ENCODE measurements at regions not wholly inside any gene's neighbourhood (a gene's known extent, or its start where the extent isn't known, plus 50 kb on each side); places are given as distances from the start of the nearest gene placed in this dataset.

DNA sequence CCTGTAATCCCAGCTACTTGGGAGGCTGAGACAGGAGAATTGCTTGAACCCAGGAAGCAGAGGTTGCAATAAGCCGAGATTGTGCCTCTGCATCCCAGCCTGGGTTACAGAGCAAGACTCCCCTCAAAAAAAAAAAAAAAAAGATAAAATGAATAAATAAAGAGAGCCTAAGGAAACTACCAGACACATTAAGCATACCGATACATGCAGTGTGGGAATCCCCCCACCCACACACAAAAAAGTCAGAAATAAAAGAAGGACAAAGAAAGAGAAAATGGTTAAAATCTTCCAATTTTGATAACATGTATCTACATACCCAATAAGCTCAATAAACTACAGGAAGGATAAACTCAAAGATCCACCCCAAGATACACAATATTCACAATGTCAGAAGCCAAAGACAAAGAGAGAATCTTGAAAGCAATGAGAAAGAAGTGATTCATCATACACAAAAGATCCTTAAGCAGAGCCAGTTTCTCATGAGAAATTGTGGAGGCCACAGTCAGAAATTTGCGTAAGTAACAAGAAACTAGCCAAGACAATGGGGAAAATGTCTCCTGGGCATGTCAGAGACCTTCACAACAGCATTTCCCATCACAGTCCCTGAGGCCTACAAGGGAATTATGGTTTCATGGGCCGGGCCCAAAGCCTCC is 1197.0 kb downstream of the AMY1C start:
- intact Hi-C loops (cut with DNase I; ENCODE audit: low total_unique reads) = no loop called here
- TF ChIP-seq, protein P1, sequence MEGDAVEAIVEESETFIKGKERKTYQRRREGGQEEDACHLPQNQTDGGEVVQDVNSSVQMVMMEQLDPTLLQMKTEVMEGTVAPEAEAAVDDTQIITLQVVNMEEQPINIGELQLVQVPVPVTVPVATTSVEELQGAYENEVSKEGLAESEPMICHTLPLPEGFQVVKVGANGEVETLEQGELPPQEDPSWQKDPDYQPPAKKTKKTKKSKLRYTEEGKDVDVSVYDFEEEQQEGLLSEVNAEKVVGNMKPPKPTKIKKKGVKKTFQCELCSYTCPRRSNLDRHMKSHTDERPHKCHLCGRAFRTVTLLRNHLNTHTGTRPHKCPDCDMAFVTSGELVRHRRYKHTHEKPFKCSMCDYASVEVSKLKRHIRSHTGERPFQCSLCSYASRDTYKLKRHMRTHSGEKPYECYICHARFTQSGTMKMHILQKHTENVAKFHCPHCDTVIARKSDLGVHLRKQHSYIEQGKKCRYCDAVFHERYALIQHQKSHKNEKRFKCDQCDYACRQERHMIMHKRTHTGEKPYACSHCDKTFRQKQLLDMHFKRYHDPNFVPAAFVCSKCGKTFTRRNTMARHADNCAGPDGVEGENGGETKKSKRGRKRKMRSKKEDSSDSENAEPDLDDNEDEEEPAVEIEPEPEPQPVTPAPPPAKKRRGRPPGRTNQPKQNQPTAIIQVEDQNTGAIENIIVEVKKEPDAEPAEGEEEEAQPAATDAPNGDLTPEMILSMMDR (IDR thresholded peaks at IDR 0.05) = no peak
- no peak for TF ChIP-seq POLR2A (IDR thresholded peaks at IDR 0.05)
- 70 to 74% methylated on average over 4 of the region's 4 CpGs for WGBS, 2 donors
- H3K4me3 ChIP-seq (ENCODE audit: low read depth, poor library complexity, severe bottlenecking) = no peak overlapping the region
- no peak for DNase-seq (ENCODE audit: low spot score in 2 of 2)

DNA sequence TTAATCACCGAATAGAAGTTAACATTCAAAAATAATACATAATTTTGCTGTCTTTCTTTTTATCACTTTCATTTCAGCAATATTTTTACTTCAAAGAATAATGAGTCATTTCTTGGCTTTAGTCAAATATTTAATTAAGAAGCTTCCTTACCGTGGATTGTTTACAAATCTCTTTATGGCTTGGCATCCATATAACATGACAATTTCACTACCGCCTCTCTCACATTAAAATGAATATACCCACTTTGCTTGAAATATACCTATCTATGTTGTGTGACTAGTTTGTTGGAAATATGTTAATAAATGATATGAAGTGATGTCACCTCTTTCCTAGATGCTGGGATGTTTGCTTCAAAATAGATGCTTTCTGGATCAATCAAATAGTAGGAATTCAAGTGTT is 1203.9 kb downstream of the AMY1C start:
- H3K4me3 ChIP-seq (ENCODE audit: low read depth, poor library complexity, severe bottlenecking) = no peak overlapping the region
- intact Hi-C loops (cut with DNase I; ENCODE audit: low total_unique reads) = no loop called here
- no peak for TF ChIP-seq POLR2A (IDR thresholded peaks at IDR 0.05)
- TF ChIP-seq, protein P1 (IDR thresholded peaks at IDR 0.05) = no peak
- no peak for DNase-seq (ENCODE audit: low spot score in 2 of 2)
- 38 to 41% methylated on average over 3 of the region's 3 CpGs for WGBS, 2 donors

DNA sequence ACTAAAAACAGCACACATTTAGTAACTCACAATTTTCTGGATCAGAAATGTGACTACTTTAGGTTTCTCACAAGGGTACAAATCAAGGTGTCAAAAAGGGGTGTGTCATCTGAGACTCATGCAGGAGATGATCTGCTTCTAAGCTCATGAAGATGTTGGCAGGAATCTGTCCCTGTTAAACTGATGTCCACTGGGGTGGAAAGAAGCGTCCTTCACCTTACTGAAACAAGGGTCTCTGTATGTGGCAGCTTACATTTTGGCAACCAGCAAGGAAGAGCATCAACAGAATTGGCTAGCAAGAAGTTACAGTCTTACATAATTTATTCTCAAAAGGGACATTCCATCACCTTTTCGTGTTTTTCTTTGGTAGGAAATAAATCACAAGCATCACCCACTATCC is 1223.8 kb downstream of the AMY1C start:
- WGBS, 2 donors = 50 to 62% methylated on average over 2 of the region's 2 CpGs
- DNase-seq (ENCODE audit: low spot score in 2 of 2) = no peak
- intact Hi-C loops (cut with DNase I; ENCODE audit: low total_unique reads) = no loop called here

DNA sequence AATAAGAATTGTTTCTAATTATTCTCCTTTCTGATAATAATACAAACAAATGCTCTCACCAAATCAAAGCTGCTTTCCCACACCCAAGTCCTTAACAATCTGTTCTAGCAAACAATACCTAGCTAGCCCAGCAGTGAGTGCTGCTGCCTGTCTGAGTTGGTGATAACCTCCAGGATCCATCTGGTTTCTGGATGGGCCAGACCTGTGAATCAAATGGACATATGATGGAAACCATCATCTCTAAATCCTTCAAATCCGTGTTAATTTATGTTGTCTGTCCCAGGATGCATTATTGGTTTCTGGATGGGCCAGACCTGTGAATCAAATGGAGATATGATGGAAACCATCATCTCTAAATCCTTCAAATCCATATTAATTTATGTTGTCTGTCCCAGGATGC is 1230.0 kb downstream of the AMY1C start:
- no peak overlapping the region for H3K4me3 ChIP-seq (ENCODE audit: low read depth, poor library complexity, severe bottlenecking)
- 54 to 55% methylated on average over 1 of the region's 1 CpG for WGBS, 2 donors
- no peak for DNase-seq (ENCODE audit: low spot score in 2 of 2)
- intact Hi-C loops (cut with DNase I; ENCODE audit: low total_unique reads) = no loop called here
- TF ChIP-seq, protein P1 (IDR thresholded peaks at IDR 0.05) = no peak
- no peak for TF ChIP-seq POLR2A (IDR thresholded peaks at IDR 0.05)

More for the DNA sequence above, 1223.8 kb downstream of the AMY1C start:
- TF ChIP-seq, protein P1 (IDR thresholded peaks at IDR 0.05) = no peak
- TF ChIP-seq POLR2A (IDR thresholded peaks at IDR 0.05) = no peak
- H3K4me3 ChIP-seq (ENCODE audit: low read depth, poor library complexity, severe bottlenecking) = no peak overlapping the region

DNA sequence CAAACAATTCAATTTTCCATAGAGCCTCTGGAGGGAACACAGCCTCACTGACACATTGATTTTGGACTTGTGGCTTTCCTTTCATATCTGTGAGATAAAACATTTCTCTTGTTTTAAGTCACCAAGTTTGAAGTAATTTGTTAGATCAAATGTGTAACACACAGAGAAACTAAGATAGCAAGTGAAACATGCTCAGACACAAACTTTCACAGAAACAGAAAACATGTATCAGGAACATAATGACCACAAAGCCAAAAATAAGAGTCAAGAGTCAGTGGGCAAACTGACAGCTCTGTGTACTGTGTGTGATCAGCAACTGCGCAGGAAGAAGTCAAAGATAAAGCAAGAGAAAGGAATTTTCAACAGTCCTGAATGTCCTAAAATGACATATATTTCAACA is 1237.5 kb downstream of the AMY1C start:
- DNase-seq (ENCODE audit: low spot score in 2 of 2) = no peak
- WGBS, 2 donors = 73 to 83% methylated on average over 1 of the region's 1 CpG
- no peak overlapping the region for H3K4me3 ChIP-seq (ENCODE audit: low read depth, poor library complexity, severe bottlenecking)
- intact Hi-C loops (cut with DNase I; ENCODE audit: low total_unique reads) = no loop called here
- no peak for TF ChIP-seq POLR2A (IDR thresholded peaks at IDR 0.05)
- TF ChIP-seq, protein P1 (IDR thresholded peaks at IDR 0.05) = no peak

DNA sequence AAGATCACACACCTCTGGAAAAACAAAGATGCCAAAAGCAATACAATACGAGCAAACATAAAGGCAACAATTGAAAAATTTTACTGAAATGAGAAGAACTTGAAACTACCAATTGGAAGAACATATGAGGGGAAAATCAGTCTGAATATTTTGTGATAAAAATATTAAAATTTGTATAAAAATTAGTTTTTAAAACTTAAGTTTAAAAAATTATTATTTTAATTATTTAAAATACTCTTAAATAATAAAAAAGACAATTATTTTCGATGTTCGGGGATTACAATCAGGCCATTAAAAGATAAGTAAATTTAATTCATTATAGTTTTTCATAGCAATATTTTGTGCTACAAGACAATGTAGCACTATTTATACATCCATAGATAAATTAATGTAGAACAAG is 1239.3 kb downstream of the AMY1C start:
- no peak overlapping the region for H3K4me3 ChIP-seq (ENCODE audit: low read depth, poor library complexity, severe bottlenecking)
- WGBS, 2 donors = 91 to 95% methylated on average over 3 of the region's 3 CpGs
- no peak for TF ChIP-seq POLR2A (IDR thresholded peaks at IDR 0.05)
- TF ChIP-seq, protein P1 (IDR thresholded peaks at IDR 0.05) = no peak
- intact Hi-C loops (cut with DNase I; ENCODE audit: low total_unique reads) = no loop called here
- no peak for DNase-seq (ENCODE audit: low spot score in 2 of 2)
